Activated T-cell treated with anti-CD3 and anti-CD28 coated beads, Interleukin-2, amount 50 U/mL, for 72 hours (primary cell): ENCODE measurements at regions not wholly inside any gene's neighbourhood (a gene's known extent, or its start where the extent isn't known, plus 50 kb on each side); places are given as distances from the start of the nearest gene placed in this dataset.

Source experiments
- ATAC-seq, 2 donors: fragments of 150-1000 bp; cut with Tn5 transposase; replicated peaks in 1 of 2; 2 replicates each; pipeline ENCODE4 v1.10.0; 2021; ENCODE audit warnings: moderate library complexity in 2 of 2, mild to moderate bottlenecking in 1 of 2
- DNase-seq, 2 donors: peaks; one replicate each; pipeline ENCODE4 v3.0.0; 2021 to 2022; ENCODE audit warnings: mixed read lengths in 1 of 2
- H3K27ac Mint-ChIP-seq: one replicate; pipeline ENCODE4 v1.8.0; 2022; ENCODE audit warnings: mild to moderate bottlenecking, moderate library complexity, mixed read lengths
- H3K27me3 Mint-ChIP-seq: one replicate; pipeline ENCODE4 v1.8.0; 2022; ENCODE audit warnings: low read depth, mixed read lengths
- H3K36me3 Mint-ChIP-seq, 2 donors: one replicate each; pipeline ENCODE4 v1.8.0; 2022; ENCODE audit warnings: mixed read lengths in 2 of 2, mild to moderate bottlenecking in 1 of 2; ENCODE audit not compliant: insufficient read depth in 2 of 2
- H3K4me1 Mint-ChIP-seq: one replicate; pipeline ENCODE4 v1.8.0; 2022; ENCODE audit warnings: low read depth, mixed read lengths
- H3K4me3 Mint-ChIP-seq, 2 donors: one replicate each; pipeline ENCODE4 v1.8.0; 2022; ENCODE audit warnings: mild to moderate bottlenecking in 2 of 2, mixed read lengths in 2 of 2, moderate library complexity in 2 of 2
- H3K9me3 Mint-ChIP-seq, 2 donors: one replicate each; pipeline ENCODE4 v1.8.0; 2022; ENCODE audit warnings: mixed read lengths in 2 of 2

GRCh38 chr1:187626056-187626455 is 797.3 kb downstream of the PLA2G4A start:
- ATAC-seq (no peak), DNase-seq (no peak)
- H3K4me1 Mint-ChIP-seq = no peaks in the 10 kb centered on the region
- no peak overlapping the region for H3K27ac Mint-ChIP-seq
- no peak overlapping the region for H3K4me3 Mint-ChIP-seq
- H3K9me3 Mint-ChIP-seq = peaks cover 6 to 11% of the 10 kb centered on the region in 2 donors
- peaks cover 0 to 1% of the 10 kb centered on the region in 2 donors for H3K36me3 Mint-ChIP-seq
- H3K27me3 Mint-ChIP-seq = no peaks in the 10 kb centered on the region

DNA sequence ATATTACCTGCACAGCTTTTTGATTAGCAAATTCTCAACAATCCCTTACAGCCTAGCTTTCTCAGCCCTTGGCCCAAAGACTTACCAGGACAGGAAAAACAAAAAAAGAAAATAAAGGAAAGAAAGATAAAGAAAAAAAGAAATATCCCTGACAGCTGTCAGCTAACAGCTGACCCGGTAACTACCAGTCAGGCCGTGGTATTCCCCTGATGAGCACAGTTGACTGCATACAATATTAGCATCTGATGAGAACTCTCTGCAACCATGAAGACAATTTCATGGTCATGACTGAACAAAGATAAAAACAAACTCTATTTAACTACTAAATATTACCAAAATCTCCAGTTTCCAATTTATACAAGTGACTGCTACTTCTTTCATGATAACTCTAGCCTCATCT is 798.8 kb downstream of the PLA2G4A start:
- Mint-ChIP-seq H3K4me1 (no peaks in the 10 kb centered on the region), H3K36me3 (peaks cover 1 to 2% of the 10 kb centered on the region in 2 donors), H3K27me3 (no peaks in the 10 kb centered on the region), H3K9me3 (peaks cover 6 to 14% of the 10 kb centered on the region in 2 donors), H3K4me3 (no peak overlapping the region), H3K27ac (no peak overlapping the region)
- no peak for ATAC-seq
- no peak for DNase-seq

GRCh38 chr1:187629075-187629474 is 800.3 kb downstream of the PLA2G4A start:
- Mint-ChIP-seq H3K27ac (no peak overlapping the region), H3K9me3 (peaks cover 6 to 12% of the 10 kb centered on the region in 2 donors), H3K4me3 (no peak overlapping the region), H3K4me1 (no peaks in the 10 kb centered on the region), H3K36me3 (peaks cover 1 to 2% of the 10 kb centered on the region in 2 donors), H3K27me3 (no peaks in the 10 kb centered on the region)
- DNase-seq (no peak), ATAC-seq (no peak)

- no peak overlapping the region for H3K4me3 Mint-ChIP-seq
- no peak for ATAC-seq
- no peaks in the 10 kb centered on the region for H3K4me1 Mint-ChIP-seq
- H3K27ac Mint-ChIP-seq = no peak overlapping the region
- DNase-seq = no peak
- peaks cover 10 to 14% of the 10 kb centered on the region in 2 donors for H3K9me3 Mint-ChIP-seq
- peaks cover 1 to 2% of the 10 kb centered on the region in 2 donors for H3K36me3 Mint-ChIP-seq
- no peaks in the 10 kb centered on the region for H3K27me3 Mint-ChIP-seq
These were observed 802.1 kb downstream of the PLA2G4A start for GRCh38 chr1:187630653-187631380.

GRCh38 chr1:187631381-187631675 is 802.6 kb downstream of the PLA2G4A start:
- H3K4me3 Mint-ChIP-seq = no peak overlapping the region
- H3K4me1 Mint-ChIP-seq = no peaks in the 10 kb centered on the region
- H3K27me3 Mint-ChIP-seq = no peaks in the 10 kb centered on the region
- H3K27ac Mint-ChIP-seq = no peak overlapping the region
- H3K9me3 Mint-ChIP-seq = peaks cover 10 to 12% of the 10 kb centered on the region in 2 donors
- ATAC-seq = no peak
- peaks cover 1 to 2% of the 10 kb centered on the region in 2 donors for H3K36me3 Mint-ChIP-seq
- no peak for DNase-seq

- Mint-ChIP-seq H3K4me3 (no peak overlapping the region), H3K27me3 (no peaks in the 10 kb centered on the region), H3K36me3 (peaks cover 1 to 2% of the 10 kb centered on the region in 2 donors), H3K4me1 (no peaks in the 10 kb centered on the region), H3K9me3 (peaks cover 9 to 15% of the 10 kb centered on the region in 2 donors), H3K27ac (no peak overlapping the region)
- no peak for ATAC-seq
- DNase-seq = no peak
These were observed 803.2 kb downstream of the PLA2G4A start for GRCh38 chr1:187631984-187632383.

- H3K27me3 Mint-ChIP-seq = no peaks in the 10 kb centered on the region
- peaks cover 1 to 2% of the 10 kb centered on the region in 2 donors for H3K36me3 Mint-ChIP-seq
- no peak overlapping the region for H3K4me3 Mint-ChIP-seq
- no peak overlapping the region for H3K27ac Mint-ChIP-seq
- no peaks in the 10 kb centered on the region for H3K4me1 Mint-ChIP-seq
- DNase-seq (no peak), ATAC-seq (no peak)
- H3K9me3 Mint-ChIP-seq = peaks cover 9 to 19% of the 10 kb centered on the region in 2 donors
These were observed 806.2 kb downstream of the PLA2G4A start for GRCh38 chr1:187634940-187635339.

DNA sequence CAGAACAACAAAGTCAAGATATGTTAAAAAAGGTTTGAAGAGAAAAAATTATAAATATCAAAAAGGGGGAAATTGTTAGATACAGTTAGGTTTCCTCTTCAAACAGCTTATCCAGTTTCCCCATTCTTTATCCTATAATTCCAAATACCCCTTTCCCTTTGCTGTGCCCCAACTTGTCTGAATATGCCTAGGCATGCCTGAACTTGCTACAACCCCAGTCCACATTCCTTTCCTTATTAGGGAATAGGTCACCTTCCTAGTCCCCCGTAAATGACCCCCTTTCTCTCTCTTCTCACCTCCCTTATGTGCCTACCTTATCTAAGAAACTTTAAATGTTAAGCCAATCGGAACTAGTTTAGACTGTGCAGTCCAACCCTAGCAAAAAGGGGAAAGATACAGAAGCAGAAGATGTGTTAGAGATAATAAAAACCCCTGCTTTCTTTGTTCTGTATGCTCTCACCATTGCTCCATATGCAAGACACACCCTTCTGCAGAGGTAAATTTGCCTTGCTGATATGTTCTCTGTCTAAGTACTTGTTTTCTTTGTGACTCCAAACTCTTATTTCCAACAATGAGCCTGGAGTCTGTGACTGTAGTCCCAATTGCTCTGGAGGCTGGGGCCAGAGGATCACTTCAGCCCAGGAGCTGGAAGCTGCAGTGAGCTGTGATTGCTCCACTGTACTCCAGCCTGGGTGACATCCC is 810.1 kb downstream of the PLA2G4A start:
- DNase-seq = no peak
- no peaks in the 10 kb centered on the region for H3K4me1 Mint-ChIP-seq
- no peak overlapping the region for H3K27ac Mint-ChIP-seq
- H3K9me3 Mint-ChIP-seq = peaks cover 6 to 12% of the 10 kb centered on the region in 2 donors
- H3K4me3 Mint-ChIP-seq = no peak overlapping the region
- no peaks in the 10 kb centered on the region for H3K27me3 Mint-ChIP-seq
- ATAC-seq = no peak
- H3K36me3 Mint-ChIP-seq = no peaks in the 10 kb centered on the region

- Mint-ChIP-seq H3K4me1 (no peaks in the 10 kb centered on the region), H3K9me3 (peaks cover 1 to 10% of the 10 kb centered on the region in 2 donors), H3K27me3 (no peaks in the 10 kb centered on the region), H3K36me3 (no peaks in the 10 kb centered on the region), H3K27ac (no peak overlapping the region), H3K4me3 (no peak overlapping the region)
- DNase-seq (no peak), ATAC-seq (no peak)
These were observed 812.3 kb downstream of the PLA2G4A start for GRCh38 chr1:187641015-187641414.

DNA sequence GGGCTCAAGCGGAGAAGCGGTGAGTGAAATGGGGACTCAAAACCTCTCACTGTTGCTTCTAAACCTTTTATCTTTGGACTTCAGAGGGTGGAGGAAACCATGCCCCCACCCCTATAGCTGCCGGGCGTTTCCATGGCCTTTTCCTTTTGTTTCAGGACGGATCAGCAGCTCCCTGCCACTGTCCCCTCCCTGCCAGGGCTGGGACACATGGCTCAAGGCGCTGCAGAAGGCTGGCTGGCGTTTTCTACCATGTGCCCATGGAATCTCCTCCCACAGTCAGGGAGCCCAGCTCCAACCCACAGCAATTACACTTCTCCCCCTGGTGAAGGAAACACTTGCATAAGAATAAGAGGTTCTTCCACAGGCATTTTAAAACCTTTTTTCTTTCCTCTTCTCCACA is 812.7 kb downstream of the PLA2G4A start:
- ATAC-seq = no peak

DNA sequence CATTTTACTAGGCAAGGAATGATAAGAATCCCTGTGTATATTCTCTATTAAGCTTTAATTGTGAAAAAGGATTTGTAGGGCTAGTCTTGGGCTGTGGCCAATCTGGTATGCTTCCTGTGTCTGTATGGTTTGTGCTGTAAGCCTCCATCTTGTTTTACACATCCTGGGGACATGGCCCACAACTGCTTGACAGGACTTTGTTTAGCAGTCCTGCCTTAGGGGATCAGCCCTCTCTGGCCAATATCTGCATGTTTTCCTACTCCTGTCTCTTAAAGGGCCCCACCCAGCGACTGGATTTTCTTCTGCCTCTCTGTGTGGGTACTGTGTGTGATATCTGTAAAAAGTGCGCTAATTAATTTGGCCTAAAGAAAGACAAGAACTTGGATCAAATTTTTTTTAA is 813.2 kb downstream of the PLA2G4A start:
- H3K36me3 Mint-ChIP-seq = no peaks in the 10 kb centered on the region
- H3K4me3 Mint-ChIP-seq = no peak overlapping the region
- no peak overlapping the region for H3K27ac Mint-ChIP-seq
- no peaks in the 10 kb centered on the region for H3K4me1 Mint-ChIP-seq
- H3K9me3 Mint-ChIP-seq = peaks cover 1 to 6% of the 10 kb centered on the region in 2 donors
- no peaks in the 10 kb centered on the region for H3K27me3 Mint-ChIP-seq
- ATAC-seq = no peak
- DNase-seq = no peak

More for the DNA sequence above, 812.7 kb downstream of the PLA2G4A start:
- H3K9me3 Mint-ChIP-seq = peaks cover 1 to 9% of the 10 kb centered on the region in 2 donors
- H3K27me3 Mint-ChIP-seq = no peaks in the 10 kb centered on the region
- H3K27ac Mint-ChIP-seq = no peak overlapping the region
- no peak overlapping the region for H3K4me3 Mint-ChIP-seq
- no peaks in the 10 kb centered on the region for H3K4me1 Mint-ChIP-seq
- no peak for DNase-seq
- no peaks in the 10 kb centered on the region for H3K36me3 Mint-ChIP-seq

DNA sequence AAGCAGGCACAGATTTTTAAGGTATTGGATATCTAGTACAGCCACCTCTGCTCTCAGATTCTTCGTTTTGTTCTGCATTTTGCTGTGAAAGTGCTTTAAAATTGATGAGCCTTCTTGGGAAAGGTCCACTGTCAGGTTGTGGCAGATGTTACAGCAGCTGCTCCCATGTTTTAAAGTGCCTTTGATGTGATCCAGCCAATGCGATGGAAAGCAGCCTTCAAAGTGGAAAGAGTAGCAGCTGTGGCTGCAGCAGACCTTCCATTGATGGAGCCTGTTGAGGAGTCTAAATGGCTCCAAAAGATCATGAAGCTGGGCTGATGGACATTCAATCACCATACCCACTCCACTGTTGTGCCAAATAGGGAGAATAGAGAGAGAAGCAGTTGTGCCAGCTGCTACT is 816.9 kb downstream of the PLA2G4A start:
- no peak for DNase-seq
- Mint-ChIP-seq H3K27me3 (no peaks in the 10 kb centered on the region), H3K4me1 (no peaks in the 10 kb centered on the region), H3K9me3 (peaks cover under 1 to 1% of the 10 kb centered on the region in 2 donors), H3K4me3 (no peak overlapping the region), H3K36me3 (no peaks in the 10 kb centered on the region), H3K27ac (no peak overlapping the region)
- ATAC-seq = no peak

DNA sequence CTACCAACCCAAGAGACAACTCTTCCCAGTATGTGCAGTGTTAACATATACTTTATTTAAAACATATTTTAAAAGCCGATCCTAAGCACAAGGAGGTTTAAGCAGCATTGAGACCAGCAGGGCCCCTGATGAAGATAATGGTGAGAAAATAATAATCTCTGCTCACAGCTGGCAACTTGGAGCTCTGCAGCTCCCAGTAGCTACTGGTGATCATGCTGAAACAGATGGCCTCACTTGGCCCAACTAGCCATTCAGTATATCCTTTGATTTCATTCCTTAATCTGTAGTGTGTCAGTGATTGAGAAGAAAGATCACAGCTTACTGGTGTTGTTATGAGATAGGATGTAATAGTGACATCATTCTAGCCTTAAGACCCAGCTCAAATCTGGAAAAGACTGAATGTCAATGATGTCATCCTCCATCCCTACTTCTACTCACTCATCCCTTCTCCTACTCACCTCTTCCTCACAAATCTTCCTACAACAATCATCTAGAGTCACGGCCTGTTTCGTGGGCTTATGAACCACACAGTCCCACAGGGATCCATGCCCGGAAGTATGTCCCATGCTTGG is 817.9 kb downstream of the PLA2G4A start:
- DNase-seq (no peak), ATAC-seq (no peak)
- H3K4me3 Mint-ChIP-seq = no peak overlapping the region
- no peaks in the 10 kb centered on the region for H3K9me3 Mint-ChIP-seq
- H3K36me3 Mint-ChIP-seq = no peaks in the 10 kb centered on the region
- no peak overlapping the region for H3K27ac Mint-ChIP-seq
- H3K4me1 Mint-ChIP-seq = no peaks in the 10 kb centered on the region
- no peaks in the 10 kb centered on the region for H3K27me3 Mint-ChIP-seq
